GM19328 (cell line): ENCODE measurements at regions not wholly inside any gene's neighbourhood (a gene's known extent, or its start where the extent isn't known, plus 50 kb on each side); places are given as distances from the start of the nearest gene placed in this dataset.
"Not testable (repeated sequence)": the region's sequence is repeated elsewhere in the genome, so short reads cannot be mapped to it uniquely, and the experiment has no call there.

Source experiments
- ATAC-seq: cut with Tn5 transposase; IDR thresholded peaks from one replicate; pipeline ENCODE4 v1.9.1; 2021; ENCODE audit warnings: mild to moderate bottlenecking, moderate library complexity; ENCODE audit not compliant: unreplicated experiment

DNA sequence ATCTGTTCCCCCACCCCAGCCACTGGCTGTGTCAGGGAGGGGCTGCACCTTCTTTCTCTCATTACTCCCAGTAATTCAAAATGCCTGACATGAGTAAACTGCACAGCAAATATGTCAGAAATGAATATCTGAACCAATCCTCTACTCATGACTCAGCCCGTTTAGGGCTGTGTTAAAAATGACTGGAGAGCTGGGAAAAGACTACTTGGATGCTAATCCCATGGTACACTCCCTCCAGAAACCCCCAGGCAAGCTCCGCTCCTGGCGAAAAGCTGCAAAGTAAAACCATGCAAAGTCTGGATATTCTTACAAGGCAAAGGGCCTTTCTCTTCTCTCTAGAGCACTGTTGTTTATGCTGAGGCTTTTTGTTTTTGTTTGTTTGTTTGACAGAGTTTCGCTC lies 448.1 kb upstream of the DYNLRB2 start:
- no peak for ATAC-seq

- not testable (repeated sequence) for ATAC-seq
Measured at GRCh38 chr16:80091453-80091852, 449.3 kb upstream of the DYNLRB2 start.

- ATAC-seq: no peak
Measured at GRCh38 chr16:80085606-80086005, 455.2 kb upstream of the DYNLRB2 start.

- no peak for ATAC-seq
Measured at GRCh38 chr16:80084614-80085013, 456.2 kb upstream of the DYNLRB2 start.

- no peak for ATAC-seq
Measured at GRCh38 chr16:80084163-80084562, 456.6 kb upstream of the DYNLRB2 start.

DNA sequence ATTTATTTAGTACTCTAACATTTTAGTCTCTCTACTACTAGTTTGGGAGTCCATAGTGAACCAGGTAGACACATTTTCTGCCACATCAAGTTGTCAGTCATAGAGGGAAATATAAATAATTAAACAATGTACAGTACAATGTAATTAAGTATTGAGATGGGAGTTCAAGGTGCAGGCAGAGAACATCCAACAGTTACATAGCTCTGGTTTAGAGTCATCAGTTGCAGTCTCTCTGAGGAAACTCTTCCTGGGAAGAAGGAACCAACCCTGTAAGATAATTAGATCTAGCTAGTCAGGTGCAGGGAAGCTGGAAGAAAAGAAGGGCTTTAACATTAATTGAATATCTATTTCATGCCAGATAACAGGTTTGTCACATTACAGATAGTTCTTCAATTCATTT lies 457.9 kb upstream of the DYNLRB2 start:
- ATAC-seq: no peak

DNA sequence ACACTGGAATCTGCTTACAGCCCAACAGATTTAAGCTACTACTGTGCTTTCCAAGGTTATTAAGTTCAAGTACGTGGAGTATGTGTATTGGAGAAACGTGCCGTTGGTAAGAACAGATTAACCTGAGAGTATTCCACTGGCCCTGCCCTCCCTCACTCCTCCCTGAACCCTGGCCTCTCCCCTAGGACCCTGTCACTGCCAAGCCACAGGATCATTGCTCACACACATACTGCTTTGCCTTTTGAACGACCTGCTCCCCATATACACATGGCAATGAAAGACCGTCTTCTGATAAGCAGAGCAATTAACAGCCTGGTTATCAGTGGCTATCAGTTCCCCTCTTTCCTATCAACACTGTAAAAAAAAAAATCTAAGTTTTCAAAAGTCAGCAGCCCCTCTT lies 458.9 kb upstream of the DYNLRB2 start:
- ATAC-seq: no peak

DNA sequence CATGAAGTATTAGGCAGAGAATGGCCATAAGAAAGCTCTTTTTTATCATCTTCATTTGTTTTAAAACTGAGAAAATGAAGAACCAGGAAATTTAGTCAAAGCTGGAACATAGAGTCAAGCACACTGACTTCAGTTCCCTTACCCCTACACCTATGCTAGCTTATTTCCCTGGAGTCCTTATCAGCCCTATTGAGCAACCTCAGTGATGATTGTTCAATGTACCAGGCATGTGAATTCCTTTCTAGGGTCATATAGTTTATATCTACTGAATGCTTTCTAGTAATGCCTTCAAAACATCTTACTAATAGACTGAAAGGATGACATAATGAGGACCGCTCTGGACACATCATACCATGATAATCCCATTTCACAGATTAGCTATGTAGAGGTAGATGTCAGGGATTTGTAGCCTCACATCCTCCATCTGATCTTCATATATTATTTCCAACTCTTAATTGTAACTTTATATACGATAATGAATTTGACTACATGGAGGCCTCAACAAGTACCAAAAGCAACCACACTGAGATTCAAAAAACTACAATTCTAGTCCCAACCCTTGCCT lies 460.4 kb upstream of the DYNLRB2 start:
- no peak for ATAC-seq

DNA sequence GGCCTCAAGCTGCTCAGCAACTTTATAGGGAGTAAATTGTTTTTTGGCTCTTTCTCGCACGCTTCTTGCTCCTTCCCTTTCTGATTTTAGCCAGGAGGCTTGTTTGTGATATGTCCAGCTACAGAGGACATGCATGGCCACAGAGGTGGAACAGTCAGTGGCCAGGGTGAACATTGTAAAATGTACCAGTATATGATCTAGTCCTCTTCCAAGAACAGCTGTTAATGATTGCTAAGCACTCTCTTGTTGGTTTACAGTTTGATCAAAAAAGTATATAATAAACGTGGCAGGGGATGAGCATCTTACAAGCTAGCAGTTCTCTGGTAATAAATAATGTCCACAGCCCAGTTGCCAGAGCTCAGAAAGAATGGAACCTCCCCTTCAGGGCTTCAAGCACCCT lies 461.7 kb upstream of the DYNLRB2 start:
- no peak for ATAC-seq

GRCh38 chr16:80077696-80078095 lies 463.1 kb upstream of the DYNLRB2 start:
- ATAC-seq: no peak

DNA sequence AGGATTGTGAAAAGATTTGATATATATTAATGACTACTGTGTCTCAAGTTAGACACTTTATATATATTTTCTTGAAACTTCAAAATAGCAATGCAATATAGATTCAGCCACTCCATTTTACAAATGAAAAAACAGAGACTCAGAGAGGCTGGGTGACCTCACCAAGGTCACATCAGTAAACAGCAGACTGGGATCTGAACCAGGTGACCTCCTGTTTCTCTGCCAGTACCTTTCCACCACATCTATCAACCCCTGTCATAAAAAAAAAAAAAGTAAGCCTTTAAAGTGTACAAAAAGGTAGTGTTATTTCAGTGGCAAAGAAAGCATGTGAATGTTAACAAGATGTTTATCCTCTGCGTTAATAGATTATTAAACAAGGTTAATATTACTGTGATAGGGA lies 466.5 kb upstream of the DYNLRB2 start:
- ATAC-seq: no peak

DNA sequence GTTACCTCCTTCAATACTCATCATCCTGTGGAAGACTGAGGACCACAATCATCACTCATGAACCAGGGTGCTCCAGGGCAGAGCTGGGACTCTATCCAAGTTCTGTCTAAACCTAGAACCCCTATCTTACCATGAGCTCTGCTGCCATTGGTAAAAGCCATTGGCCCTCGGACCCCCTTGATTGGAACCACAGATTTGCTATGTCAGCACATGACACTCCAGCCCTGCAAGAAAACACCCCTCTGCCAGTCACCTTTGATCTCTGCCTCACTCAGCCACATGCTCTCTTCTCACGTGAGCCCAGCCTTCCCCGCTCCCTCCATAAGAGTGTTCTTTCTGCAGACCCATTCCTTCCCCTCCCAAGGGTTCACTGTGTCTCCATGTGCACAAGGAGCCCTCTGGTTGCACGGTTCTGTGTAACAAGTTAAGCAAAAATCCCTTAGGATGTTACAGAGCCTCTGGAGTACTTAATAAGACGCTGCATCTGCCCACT lies 468.8 kb upstream of the DYNLRB2 start:
- ATAC-seq: no peak

GRCh38 chr16:80066805-80067580 lies 466.5 kb upstream of the MAF start:
- no peak for ATAC-seq

GRCh38 chr16:80065541-80065940 lies 465.0 kb upstream of the MAF start:
- no peak for ATAC-seq

DNA sequence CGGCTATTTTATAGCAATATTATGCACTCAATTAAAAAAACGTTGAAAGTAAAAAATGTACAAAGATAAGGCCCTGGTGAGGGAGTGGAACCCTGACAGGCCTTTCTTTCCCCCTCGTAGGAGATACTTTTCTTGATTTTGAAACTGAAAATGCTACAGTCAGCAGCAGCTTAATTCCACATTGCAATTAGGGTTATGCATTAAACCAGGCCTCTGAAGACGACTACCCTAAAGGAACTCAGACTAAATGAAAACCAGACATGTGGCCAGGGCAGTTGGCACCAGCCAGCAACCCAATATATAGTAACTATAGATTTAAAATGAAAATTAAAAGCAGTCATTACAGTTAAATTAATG lies 463.2 kb upstream of the MAF start:
- no peak for ATAC-seq

DNA sequence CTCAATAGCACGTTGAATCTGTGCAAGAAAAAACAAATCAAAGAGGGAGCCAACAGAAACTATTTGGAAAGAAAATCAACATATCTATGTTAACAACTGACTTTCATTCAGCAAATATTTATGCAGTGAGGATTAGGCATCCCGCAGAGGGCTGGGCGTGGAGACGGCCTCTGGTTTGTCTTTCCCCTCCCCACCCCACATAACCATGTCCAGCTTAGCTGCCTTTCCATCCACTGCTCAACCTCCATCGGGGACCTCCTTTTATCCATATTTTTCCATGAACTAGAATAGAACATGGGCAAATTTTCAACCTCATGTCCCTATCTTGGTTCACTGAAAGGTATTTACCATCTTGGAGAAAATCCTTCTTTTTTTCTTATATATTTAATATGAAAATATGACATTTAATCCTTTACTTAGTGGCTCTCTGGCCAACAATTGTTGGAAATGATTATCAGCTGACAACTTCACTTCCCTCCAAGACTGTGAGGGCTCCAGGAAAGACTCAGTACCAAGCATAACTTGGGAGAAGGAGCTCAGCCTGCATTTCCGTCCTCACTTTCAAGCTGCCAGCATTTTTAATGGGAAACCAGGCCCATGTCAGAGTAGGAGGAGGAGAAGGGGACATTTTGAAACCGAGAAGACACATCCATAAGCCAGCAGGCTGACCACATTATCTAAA lies 462.6 kb upstream of the MAF start:
- ATAC-seq: no peak

- no peak for ATAC-seq
Measured at GRCh38 chr16:80062361-80063030, 462.0 kb upstream of the MAF start.

- no peak for ATAC-seq
Measured at GRCh38 chr16:80060470-80060869, 459.9 kb upstream of the MAF start.

DNA sequence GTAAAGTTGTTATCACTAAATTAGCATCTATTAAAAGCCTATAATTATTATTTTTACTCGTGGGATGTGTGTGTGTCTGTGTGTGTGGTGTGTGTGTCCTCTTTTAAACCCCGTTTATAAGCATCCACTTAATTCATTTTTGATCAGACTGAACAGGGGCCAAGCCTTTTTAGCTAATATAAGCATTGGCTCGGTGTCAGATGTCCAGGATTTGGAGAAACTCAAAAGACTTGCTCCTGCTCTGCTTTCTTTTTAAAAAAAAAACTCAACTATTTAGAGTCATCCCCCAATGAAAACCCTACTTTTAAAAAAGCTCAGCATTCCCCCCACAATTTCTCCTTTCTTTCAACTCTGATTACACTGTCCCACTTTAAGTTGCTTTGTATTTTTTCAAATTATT lies 459.3 kb upstream of the MAF start:
- ATAC-seq: no peak

DNA sequence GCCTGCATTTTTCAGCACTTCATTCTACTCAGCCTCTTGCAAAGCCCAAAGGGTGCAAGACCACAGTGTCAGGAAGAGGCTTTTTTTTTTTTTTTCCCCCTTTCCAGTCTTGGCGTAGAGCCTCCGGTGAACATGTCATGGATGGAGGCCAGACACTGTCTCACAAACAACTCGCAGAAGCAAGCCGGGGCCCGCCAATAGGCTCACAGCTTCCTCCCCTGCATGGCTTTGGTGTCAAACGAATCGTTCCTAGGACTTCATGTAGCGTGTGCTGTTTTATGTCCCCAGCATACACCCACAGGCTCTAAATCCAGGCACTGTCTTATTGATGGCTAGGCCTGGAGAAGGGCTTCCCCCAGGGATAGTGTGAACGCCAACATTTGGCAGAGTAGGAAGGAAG lies 457.7 kb upstream of the MAF start:
- ATAC-seq: no peak

GRCh38 chr16:80056324-80056723 lies 455.8 kb upstream of the MAF start:
- ATAC-seq: no peak

DNA sequence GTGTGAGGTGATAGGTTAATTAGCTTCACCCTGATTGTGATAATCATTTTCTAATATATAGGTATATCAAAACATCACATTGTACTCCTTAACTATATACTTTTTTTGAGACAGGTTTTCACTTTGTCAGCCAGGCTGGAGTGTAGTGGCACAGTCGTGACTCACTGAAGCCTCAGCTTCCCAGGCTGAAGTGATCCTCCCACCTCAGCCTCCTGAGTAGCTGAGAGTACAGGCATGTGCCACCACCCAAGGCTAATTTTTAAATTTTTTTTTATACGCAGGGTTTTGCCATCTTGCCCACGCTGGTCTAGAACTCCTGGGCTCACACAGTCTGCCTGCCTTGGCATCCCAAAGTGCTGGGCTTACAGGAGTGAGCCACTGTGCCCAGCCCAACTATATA lies 455.3 kb upstream of the MAF start:
- ATAC-seq: no peak
